GM12878 (cell line): ENCODE measurements at regions not wholly inside any gene's neighbourhood (a gene's known extent, or its start where the extent isn't known, plus 50 kb on each side); places are given as distances from the start of the nearest gene placed in this dataset.
A peak's percentile ranks its signal among the peaks of the same experiment; 100 is the strongest.

Experiments used
- ATAC-seq: fragments of 200-7000 bp; cut with Tn5 transposase; 3 replicates; pipeline ENCODE4 v1.9.1; 2020; ENCODE audit warnings: mild to moderate bottlenecking, moderate library complexity
- BruUV-seq: library from RNA; stranded (reverse); fragments of 400-500 nt; replicated peaks from 2 replicates; lab custom pipeline; 2021; lab: Mats Ljungman, UMichigan
- CTCF ChIA-PET: fragments of 300-600 bp; sonication (Branson Sonifier 250); formaldehyde crosslinking; extraction: SDS; loops from one replicate; lab custom pipeline; 2021; ENCODE audit warnings: inconsistent platforms; lab: Yijun Ruan, JAX
- POLR2A ChIA-PET: fragments of 350-600 bp; formaldehyde crosslinking; extraction: SDS; loops from one replicate; lab custom pipeline; 2021; ENCODE audit warnings: inconsistent platforms; lab: Charles Lee
- RAD21 ChIA-PET: fragments of 300-600 bp; sonication (Branson Sonifier 250); formaldehyde crosslinking; loops from one replicate; lab custom pipeline; 2023; ENCODE audit warnings: antibody characterized with exemption; ENCODE audit not compliant: unreplicated experiment; lab: Charles Lee
- SMC1A ChIA-PET: fragments of 300-600 bp; sonication (Branson Sonifier 250); formaldehyde crosslinking; loops from one replicate; lab custom pipeline; 2023; ENCODE audit not compliant: unreplicated experiment, uncharacterized antibody; lab: Charles Lee
- DNase-seq: peaks from one replicate; pipeline ENCODE4 v3.0.0-alpha.2; 2011; ENCODE audit warnings: low read depth, low spot score
- FAIRE-seq: peaks from 3 replicates; lab custom pipeline; 2011; peaks lifted over from hg19 to GRCh38; lab: Jason Lieb, UNC
- H2AFZ ChIP-seq: 2 replicates; pipeline ENCODE4 v1.6.0; 2011; ENCODE audit warnings: low read depth, low read length, control low read depth; ENCODE audit not compliant: control insufficient read depth
- H3K27ac ChIP-seq: 2 replicates; pipeline ENCODE4 v1.5.1; 2011; ENCODE audit warnings: control low read depth; ENCODE audit not compliant: control insufficient read depth, insufficient read depth
- H3K27me3 ChIP-seq, 2 experiments: replicated peaks in 1 of 2; 2 replicates each; pipeline versions ENCODE4 v1.6.0 to v1.6.1; 2011; ENCODE audit warnings: low read length in 1 of 2; ENCODE audit not compliant: control insufficient read depth in 2 of 2, insufficient read depth in 2 of 2
- H3K36me3 ChIP-seq, 2 experiments: 2 replicates each; pipeline ENCODE4 v1.5.1; 2011; ENCODE audit warnings: low read length in 1 of 2; ENCODE audit not compliant: control insufficient read depth in 2 of 2, insufficient read depth in 2 of 2
- H3K4me1 ChIP-seq: 2 replicates; pipeline ENCODE4 v1.6.1; 2011; ENCODE audit warnings: mild to moderate bottlenecking, low read length, moderate library complexity, mixed read lengths; ENCODE audit not compliant: control insufficient read depth, insufficient read depth
- H3K4me2 ChIP-seq: 2 replicates; pipeline ENCODE4 v1.6.0; 2011; ENCODE audit warnings: control low read depth; ENCODE audit not compliant: control insufficient read depth, insufficient read depth
- H3K4me3 ChIP-seq: fragments of 200-600 bp; sonication (generic); 2 replicates; pipeline ENCODE4 v1.5.1; 2016
- H3K79me2 ChIP-seq: 2 replicates; pipeline ENCODE4 v1.6.0; 2011; ENCODE audit warnings: low read length; ENCODE audit not compliant: control insufficient read depth, insufficient read depth
- H3K9ac ChIP-seq: 2 replicates; pipeline ENCODE4 v1.8.0; 2011; ENCODE audit warnings: low read length, control low read depth, mixed read lengths; ENCODE audit not compliant: control insufficient read depth, insufficient read depth
- H3K9me3 ChIP-seq: replicated peaks from 3 replicates; pipeline ENCODE4 v1.5.1; 2011; ENCODE audit warnings: mild to moderate bottlenecking, low read length; ENCODE audit not compliant: control insufficient read depth, insufficient read depth
- H4K20me1 ChIP-seq: 2 replicates; pipeline ENCODE4 v1.6.0; 2011; ENCODE audit not compliant: control insufficient read depth, insufficient read depth
- BHLHE40 ChIP-seq, 2 experiments: fragments of 450-650 bp in 1 of 2; IDR thresholded peaks; 2 replicates each; pipeline ENCODE4 v1.6.1; 2011 to 2017; ENCODE audit warnings: low read depth in 2 of 2, borderline replicate concordance in 1 of 2, improper control_type of control experiment in 1 of 2, low read length in 1 of 2, mild to moderate bottlenecking in 1 of 2
- EED ChIP-seq: sonication (generic); IDR thresholded peaks from 2 replicates; pipeline ENCODE4 v1.6.1; 2016; ENCODE audit warnings: antibody characterized with exemption, low read depth
- IKZF2 ChIP-seq, 2 experiments: fragments of 450-650 bp; IDR thresholded peaks; 2 replicates each; pipeline ENCODE4 v1.6.1; 2017; ENCODE audit warnings: mild to moderate bottlenecking in 2 of 2, moderate library complexity in 2 of 2
- IRF4 ChIP-seq: IDR thresholded peaks from 2 replicates; pipeline ENCODE4 v1.6.1; 2011; ENCODE audit warnings: low read depth, low read length
- JUNB ChIP-seq: IDR thresholded peaks from 2 replicates; pipeline ENCODE4 v1.6.1; 2016; ENCODE audit warnings: antibody characterized with exemption, mild to moderate bottlenecking
- JUND ChIP-seq: IDR thresholded peaks from 2 replicates; pipeline ENCODE4 v1.6.1; 2012; ENCODE audit warnings: low read depth, mild to moderate bottlenecking, low read length, improper control_type of control experiment, moderate library complexity
- MTA2 ChIP-seq: fragments of 450-650 bp; IDR thresholded peaks from 2 replicates; pipeline ENCODE4 v1.6.1; 2016; ENCODE audit warnings: low read depth, mild to moderate bottlenecking, moderate library complexity
- RAD51 ChIP-seq: fragments of 450-650 bp; IDR thresholded peaks from 2 replicates; pipeline ENCODE4 v1.6.1; 2016; ENCODE audit warnings: moderate library complexity, mild to moderate bottlenecking, inconsistent platforms
- RELA ChIP-seq: fragments of 450-650 bp; IDR thresholded peaks from 2 replicates; pipeline ENCODE4 v1.8.0; 2014; ENCODE audit warnings: borderline replicate concordance; ENCODE audit not compliant: partially characterized antibody
- SPI1 ChIP-seq: IDR thresholded peaks from 2 replicates; pipeline ENCODE4 v1.6.1; 2011; ENCODE audit warnings: low read depth, mild to moderate bottlenecking, low read length, moderate library complexity, borderline replicate concordance; ENCODE audit not compliant: insufficient read depth
- SUZ12 ChIP-seq: fragments of 200-600 bp; sonication (generic); IDR thresholded peaks from one replicate; pipeline ENCODE4 v1.6.1; 2018; ENCODE audit warnings: antibody characterized with exemption, mild to moderate bottlenecking; ENCODE audit not compliant: unreplicated experiment
- WGBS: methylation state at CpG from one replicate; pipeline ENCODE4 v1.1.6; 2016; ENCODE audit warnings: low lambda C conversion rate; ENCODE audit not compliant: insufficient replicate concordance, insufficient coverage; ENCODE audit errors: missing lambda C conversion rate; 5-methylcytosine and 5-hydroxymethylcytosine counted together
- in situ Hi-C: fragments of 300-500 bp; cut with MboI; formaldehyde crosslinking; loops from 9 replicates; pipeline ENCODE4 v1.14.3; 2018; ENCODE audit warnings: mixed read lengths
- intact Hi-C: fragments of 100-400 bp; cut with micrococcal nuclease; formaldehyde crosslinking; loops from one replicate; pipeline ENCODE4 v1.14.2; 2022; ENCODE audit not compliant: unreplicated experiment
- TF ChIP-seq, protein P1 (sequence below): IDR thresholded peaks from 2 replicates; pipeline ENCODE4 v1.6.1; 2012; ENCODE audit warnings: low read length, inconsistent platforms
- TF ChIP-seq, protein P2 (sequence below): fragments of 450-650 bp; IDR thresholded peaks from 2 replicates; pipeline ENCODE4 v1.6.1; 2016; ENCODE audit warnings: mild to moderate bottlenecking
- TF ChIP-seq, protein P3 (sequence below): IDR thresholded peaks from 2 replicates; pipeline ENCODE4 v1.6.1; 2012; ENCODE audit warnings: low read depth, low read length, improper control_type of control experiment

DNA sequence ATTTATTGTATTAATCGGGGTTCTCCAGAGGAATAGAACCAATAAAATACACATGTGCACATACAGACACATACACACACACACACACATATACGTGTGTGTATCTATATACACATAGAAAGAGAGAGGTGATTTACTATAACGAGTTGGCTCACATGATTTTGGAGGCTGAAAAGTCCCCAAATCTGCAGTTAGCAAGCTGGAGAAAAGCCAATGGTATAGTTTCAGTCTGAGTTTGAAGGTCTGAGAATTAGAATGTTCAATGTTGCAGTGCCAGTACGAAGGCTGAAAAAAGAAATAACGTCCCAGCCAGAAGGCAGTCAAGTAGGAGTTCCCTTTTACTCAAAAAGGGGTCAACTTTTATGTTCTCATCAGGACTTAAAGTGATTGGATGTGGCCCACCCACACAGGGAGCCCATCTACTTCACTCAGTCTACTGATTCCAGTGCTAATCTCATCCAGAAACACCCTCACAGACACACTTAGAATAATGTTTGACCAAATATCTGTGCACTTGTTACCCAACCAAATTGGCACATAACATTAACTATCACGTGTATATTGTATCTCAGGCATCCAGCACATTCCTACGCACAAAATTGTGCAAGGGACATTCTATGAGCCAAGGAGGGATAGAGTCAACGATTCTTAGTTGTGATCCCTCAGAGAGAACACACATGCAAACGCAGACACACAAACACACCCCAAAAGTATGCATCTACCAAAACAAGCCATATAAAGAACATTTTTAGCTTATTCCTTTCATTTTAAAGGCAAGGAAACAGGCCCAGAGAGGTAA, 195.5 kb upstream of the DUSP10 start:
- RAD21 ChIA-PET, result interaction anchor here (1.1 to 2.0 kb wide), 7 partner anchors 23 to 159 kb away, joined by 3 to 7 read pairs (median 3); no protein-coding TSS in a partner anchor
- Histone ChIP-seq H3K4me2 (peak overlapping the region; percentile 17; the same call in 1 of the 2 replicates), H3K9me3 (no peaks in the 10 kb centered on the region; the same call in 2 of the 3 replicates), H3K4me1 (peaks cover 19% of the 10 kb centered on the region), H3K27me3 (no peaks in the 10 kb centered on the region), H3K4me3 (no peak overlapping the region), H3K79me2 (no peaks in the 10 kb centered on the region), H3K9ac (no peak overlapping the region), H3K36me3 (no peaks in the 10 kb centered on the region), H2AFZ (peak overlapping the region; percentile 22), H3K27ac (no peak overlapping the region), H4K20me1 (no peaks in the 10 kb centered on the region)
- SMC1A ChIA-PET, result interaction anchor here (0.6 to 3.2 kb wide), 18 partner anchors 12 to 159 kb away, joined by 3 to 18 read pairs (median 3); no protein-coding TSS in a partner anchor
- POLR2A ChIA-PET, result interaction anchor here (0.6 to 1.8 kb wide), 4 partner anchors 13 to 81 kb away, joined by 3 to 5 read pairs (median 4); no protein-coding TSS in a partner anchor
- CTCF ChIA-PET, result interaction anchor here (0.6 to 1.7 kb wide), 6 partner anchors 72 to 1064 kb away, joined by 3 to 5 read pairs (median 3); no protein-coding TSS in a partner anchor
- peak; percentile 74 for ATAC-seq
- intact Hi-C loops, result no loop called here
- no TSS peak for BruUV-seq
- 46% methylated on average over 9 of the region's 9 CpGs for WGBS
- in situ Hi-C loops, result no loop called here
- peak; percentile 77 for DNase-seq
- peak; percentile 91 for FAIRE-seq
- TF ChIP-seq JUND (peak; percentile 16; the same call in 1 of the 2 replicates), JUNB (no peak), RAD51 (0 out of 2 replicates have a peak, but pooled peaks have one; percentile 38), IKZF2 (IDR thresholded peaks at IDR 0.05) (peak in 1 of 2 experiments; percentile 43; a peak in 1 of 4 replicates), SPI1 (peak; percentile 16; the same call in 1 of the 2 replicates), SUZ12 (no peak), IRF4 (peak; percentile 49; the same call in 1 of the 2 replicates), MTA2 (peak; percentile 52; the same call in 1 of the 2 replicates), BHLHE40 (IDR thresholded peaks at IDR 0.05; ENCODE audit: borderline replicate concordance in 1 of 2, low read depth in 2 of 2, low read length in 1 of 2) (peak; percentile 61 to 74), RELA (peak; percentile 49), EED (0 out of 2 replicates have a peak, but pooled peaks have one; percentile 14)
- TF ChIP-seq, protein P1, sequence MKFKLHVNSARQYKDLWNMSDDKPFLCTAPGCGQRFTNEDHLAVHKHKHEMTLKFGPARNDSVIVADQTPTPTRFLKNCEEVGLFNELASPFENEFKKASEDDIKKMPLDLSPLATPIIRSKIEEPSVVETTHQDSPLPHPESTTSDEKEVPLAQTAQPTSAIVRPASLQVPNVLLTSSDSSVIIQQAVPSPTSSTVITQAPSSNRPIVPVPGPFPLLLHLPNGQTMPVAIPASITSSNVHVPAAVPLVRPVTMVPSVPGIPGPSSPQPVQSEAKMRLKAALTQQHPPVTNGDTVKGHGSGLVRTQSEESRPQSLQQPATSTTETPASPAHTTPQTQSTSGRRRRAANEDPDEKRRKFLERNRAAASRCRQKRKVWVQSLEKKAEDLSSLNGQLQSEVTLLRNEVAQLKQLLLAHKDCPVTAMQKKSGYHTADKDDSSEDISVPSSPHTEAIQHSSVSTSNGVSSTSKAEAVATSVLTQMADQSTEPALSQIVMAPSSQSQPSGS, result peak; percentile 53
- TF ChIP-seq, protein P2, sequence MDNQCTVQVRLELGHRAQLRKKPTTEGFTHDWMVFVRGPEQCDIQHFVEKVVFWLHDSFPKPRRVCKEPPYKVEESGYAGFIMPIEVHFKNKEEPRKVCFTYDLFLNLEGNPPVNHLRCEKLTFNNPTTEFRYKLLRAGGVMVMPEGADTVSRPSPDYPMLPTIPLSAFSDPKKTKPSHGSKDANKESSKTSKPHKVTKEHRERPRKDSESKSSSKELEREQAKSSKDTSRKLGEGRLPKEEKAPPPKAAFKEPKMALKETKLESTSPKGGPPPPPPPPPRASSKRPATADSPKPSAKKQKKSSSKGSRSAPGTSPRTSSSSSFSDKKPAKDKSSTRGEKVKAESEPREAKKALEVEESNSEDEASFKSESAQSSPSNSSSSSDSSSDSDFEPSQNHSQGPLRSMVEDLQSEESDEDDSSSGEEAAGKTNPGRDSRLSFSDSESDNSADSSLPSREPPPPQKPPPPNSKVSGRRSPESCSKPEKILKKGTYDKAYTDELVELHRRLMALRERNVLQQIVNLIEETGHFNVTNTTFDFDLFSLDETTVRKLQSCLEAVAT, result 0 out of 2 replicates have a peak, but pooled peaks have one; percentile 21
- TF ChIP-seq, protein P3, sequence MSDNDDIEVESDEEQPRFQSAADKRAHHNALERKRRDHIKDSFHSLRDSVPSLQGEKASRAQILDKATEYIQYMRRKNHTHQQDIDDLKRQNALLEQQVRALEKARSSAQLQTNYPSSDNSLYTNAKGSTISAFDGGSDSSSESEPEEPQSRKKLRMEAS, result peak; percentile 29; the same call in 1 of the 2 replicates
